ENCODE measurements at regions not wholly inside any gene's neighbourhood (a gene's known extent, or its start where the extent isn't known, plus 50 kb on each side); places are given as distances from the start of the nearest gene placed in this dataset.

- TF ChIP-seq ZNF331 (CRISPR knock-in tag; IDR thresholded peaks at IDR 0.05; ENCODE audit: low read depth), result no peak
- no peak for TF ChIP-seq ETS1 (IDR thresholded peaks at IDR 0.05)
- no peak for TF ChIP-seq REST (IDR thresholded peaks at IDR 0.05; ENCODE audit: unreplicated experiment)
- no peak for TF ChIP-seq ZNF114 (CRISPR knock-in tag; IDR thresholded peaks at IDR 0.05)
Observed at GRCh38 chr4:175906384-175906783, 94.3 kb upstream of the GPM6A start (continued).

GRCh38 chr4:175910700-175911099 is 98.6 kb upstream of the GPM6A start:
- no peaks in the 10 kb centered on the region for H3K27me3 Mint-ChIP-seq (ENCODE audit: insufficient read depth, low read depth, poor library complexity)
- no peak for ATAC-seq

GRCh38 chr4:175916626-175917351 is 104.7 kb upstream of the GPM6A start:
- Mint-ChIP-seq H3K4me1 (peaks cover 27% of the 10 kb centered on the region), H3K27ac (peak overlapping the region; percentile 11), H3K27me3 (ENCODE audit: insufficient read depth, low read depth, poor library complexity) (no peaks in the 10 kb centered on the region), H3K4me3 (no peak overlapping the region), H3K9me3 (no peaks in the 10 kb centered on the region), H3K36me3 (ENCODE audit: low read depth) (no peaks in the 10 kb centered on the region)
- Histone ChIP-seq H3K27ac (ENCODE audit: low read depth) (no peak overlapping the region; the same call in 1 of the 2 replicates), H4K20me1 (replicated peaks; ENCODE audit: insufficient read depth) (no peaks in the 10 kb centered on the region), H3K4me3 (no peak overlapping the region), H3F3A (replicated peaks; ENCODE audit: low read depth) (no peaks in the 10 kb centered on the region), H2AFZ (no peak overlapping the region), H3K4me1 (ENCODE audit: insufficient read depth) (peaks cover 25% of the 10 kb centered on the region), H3K79me2 (replicated peaks; ENCODE audit: insufficient read depth) (no peaks in the 10 kb centered on the region), H3K4me2 (peak overlapping the region; percentile 33; the same call in 1 of the 2 replicates), H3K9me2 (ENCODE audit: insufficient read depth) (peaks cover 14% of the 10 kb centered on the region; the same call in 1 of the 2 replicates), H3K36me3 (ENCODE audit: insufficient read depth) (no peaks in the 10 kb centered on the region), H3K27me3 (ENCODE audit: insufficient read depth) (no peaks in the 10 kb centered on the region)
- DNase-seq (ENCODE audit: low spot score) (no peak), ATAC-seq (peak; percentile 55; the same call in 2 of the 3 replicates)
- TF ChIP-seq NANOG (IDR thresholded peaks at IDR 0.05; ENCODE audit: borderline replicate concordance) (no peak), EZH2 (IDR thresholded peaks at IDR 0.05; ENCODE audit: low read depth, unreplicated experiment) (no peak), REST (IDR thresholded peaks at IDR 0.05; ENCODE audit: unreplicated experiment) (no peak)

More at GRCh38 chr4:175910700-175911099, 98.6 kb upstream of the GPM6A start:
- Histone ChIP-seq H3F3A (replicated peaks; ENCODE audit: low read depth) (no peaks in the 10 kb centered on the region), H3K4me3 (no peak overlapping the region), H3K36me3 (ENCODE audit: insufficient read depth) (no peaks in the 10 kb centered on the region), H3K9me2 (ENCODE audit: insufficient read depth) (0 out of 2 replicates have a peak, but pooled peaks cover 4% of the 10 kb centered on the region), H3K27ac (ENCODE audit: low read depth) (no peak overlapping the region), H3K4me2 (no peak overlapping the region), H3K79me2 (replicated peaks; ENCODE audit: insufficient read depth) (no peaks in the 10 kb centered on the region), H3K27me3 (ENCODE audit: insufficient read depth) (no peaks in the 10 kb centered on the region), H3K4me1 (ENCODE audit: insufficient read depth) (peaks cover 2% of the 10 kb centered on the region), H2AFZ (no peak overlapping the region), H4K20me1 (replicated peaks; ENCODE audit: insufficient read depth) (no peaks in the 10 kb centered on the region)
- no peaks in the 10 kb centered on the region for H3K36me3 Mint-ChIP-seq (ENCODE audit: low read depth)
- peaks cover 15% of the 10 kb centered on the region for H3K4me1 Mint-ChIP-seq
- H3K9me3 Mint-ChIP-seq, result no peaks in the 10 kb centered on the region
- no peak for DNase-seq (ENCODE audit: low spot score)
- H3K4me3 Mint-ChIP-seq, result no peak overlapping the region
- no peak for TF ChIP-seq POLR2AphosphoS5 (IDR thresholded peaks at IDR 0.05; ENCODE audit: low read depth)
- no peak for TF ChIP-seq JUNB (IDR thresholded peaks at IDR 0.05; ENCODE audit: unreplicated experiment)
- TF ChIP-seq EZH2phosphoT487 (IDR thresholded peaks at IDR 0.05; ENCODE audit: unreplicated experiment), result no peak
- no peak for TF ChIP-seq ZNF331 (CRISPR knock-in tag; IDR thresholded peaks at IDR 0.05; ENCODE audit: low read depth)
- TF ChIP-seq ZNF114 (CRISPR knock-in tag; IDR thresholded peaks at IDR 0.05), result no peak
- H3K27ac Mint-ChIP-seq, result no peak overlapping the region
